ENCODE measurements at regions not wholly inside any gene's neighbourhood (a gene's known extent, or its start where the extent isn't known, plus 50 kb on each side); places are given as distances from the start of the nearest gene placed in this dataset.

DNA sequence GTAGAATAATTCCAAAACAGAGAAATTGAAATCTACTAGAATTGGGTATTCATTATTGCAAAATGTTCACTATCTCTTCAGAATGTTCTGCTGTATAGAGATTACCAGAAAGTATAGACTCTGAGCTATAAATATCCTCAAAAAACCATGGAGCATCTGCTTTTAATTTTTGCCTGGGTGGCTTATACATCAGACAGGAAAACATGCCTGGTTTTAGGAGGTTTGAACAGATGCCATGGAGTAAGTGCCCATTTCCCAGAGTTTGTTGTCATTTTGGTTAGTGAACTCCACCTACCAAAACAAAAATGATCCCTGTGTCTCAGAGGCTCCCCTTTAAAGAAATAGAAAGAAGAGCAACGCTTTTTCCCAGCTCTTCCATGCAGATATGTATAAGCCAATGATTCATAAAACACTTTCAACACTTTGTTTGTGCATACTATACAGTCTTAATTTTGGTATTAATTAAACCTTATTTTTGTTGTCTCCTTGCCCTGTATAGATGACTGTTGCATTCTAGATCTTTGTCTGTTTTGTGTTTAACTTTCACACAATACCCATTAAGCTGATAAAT lies 68.7 kb downstream of the MEPE start:
- Histone ChIP-seq H3K27me3 (ENCODE audit: insufficient read depth, poor library complexity, severe bottlenecking) (peaks cover 6% of the 10 kb centered on the region), H3K4me3 (replicated peaks; ENCODE audit: insufficient read depth, low read length) (no peak overlapping the region), H3K27ac (replicated peaks) (no peak overlapping the region)
- DNase-seq (ENCODE audit: low read depth in 1 of 2, low spot score in 1 of 2): no peak
- TF ChIP-seq GABPA (IDR thresholded peaks at IDR 0.05; ENCODE audit: low read depth) (no peak), SPI1 (IDR thresholded peaks at IDR 0.05; ENCODE audit: borderline replicate concordance, low read depth) (no peak), POLR2AphosphoS5 (IDR thresholded peaks at IDR 0.05; ENCODE audit: low read depth) (no peak)
- TF ChIP-seq, protein P1, sequence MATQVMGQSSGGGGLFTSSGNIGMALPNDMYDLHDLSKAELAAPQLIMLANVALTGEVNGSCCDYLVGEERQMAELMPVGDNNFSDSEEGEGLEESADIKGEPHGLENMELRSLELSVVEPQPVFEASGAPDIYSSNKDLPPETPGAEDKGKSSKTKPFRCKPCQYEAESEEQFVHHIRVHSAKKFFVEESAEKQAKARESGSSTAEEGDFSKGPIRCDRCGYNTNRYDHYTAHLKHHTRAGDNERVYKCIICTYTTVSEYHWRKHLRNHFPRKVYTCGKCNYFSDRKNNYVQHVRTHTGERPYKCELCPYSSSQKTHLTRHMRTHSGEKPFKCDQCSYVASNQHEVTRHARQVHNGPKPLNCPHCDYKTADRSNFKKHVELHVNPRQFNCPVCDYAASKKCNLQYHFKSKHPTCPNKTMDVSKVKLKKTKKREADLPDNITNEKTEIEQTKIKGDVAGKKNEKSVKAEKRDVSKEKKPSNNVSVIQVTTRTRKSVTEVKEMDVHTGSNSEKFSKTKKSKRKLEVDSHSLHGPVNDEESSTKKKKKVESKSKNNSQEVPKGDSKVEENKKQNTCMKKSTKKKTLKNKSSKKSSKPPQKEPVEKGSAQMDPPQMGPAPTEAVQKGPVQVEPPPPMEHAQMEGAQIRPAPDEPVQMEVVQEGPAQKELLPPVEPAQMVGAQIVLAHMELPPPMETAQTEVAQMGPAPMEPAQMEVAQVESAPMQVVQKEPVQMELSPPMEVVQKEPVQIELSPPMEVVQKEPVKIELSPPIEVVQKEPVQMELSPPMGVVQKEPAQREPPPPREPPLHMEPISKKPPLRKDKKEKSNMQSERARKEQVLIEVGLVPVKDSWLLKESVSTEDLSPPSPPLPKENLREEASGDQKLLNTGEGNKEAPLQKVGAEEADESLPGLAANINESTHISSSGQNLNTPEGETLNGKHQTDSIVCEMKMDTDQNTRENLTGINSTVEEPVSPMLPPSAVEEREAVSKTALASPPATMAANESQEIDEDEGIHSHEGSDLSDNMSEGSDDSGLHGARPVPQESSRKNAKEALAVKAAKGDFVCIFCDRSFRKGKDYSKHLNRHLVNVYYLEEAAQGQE (IDR thresholded peaks at IDR 0.05; ENCODE audit: insufficient replicate concordance, low read depth): no peak
- TF ChIP-seq, protein P2, sequence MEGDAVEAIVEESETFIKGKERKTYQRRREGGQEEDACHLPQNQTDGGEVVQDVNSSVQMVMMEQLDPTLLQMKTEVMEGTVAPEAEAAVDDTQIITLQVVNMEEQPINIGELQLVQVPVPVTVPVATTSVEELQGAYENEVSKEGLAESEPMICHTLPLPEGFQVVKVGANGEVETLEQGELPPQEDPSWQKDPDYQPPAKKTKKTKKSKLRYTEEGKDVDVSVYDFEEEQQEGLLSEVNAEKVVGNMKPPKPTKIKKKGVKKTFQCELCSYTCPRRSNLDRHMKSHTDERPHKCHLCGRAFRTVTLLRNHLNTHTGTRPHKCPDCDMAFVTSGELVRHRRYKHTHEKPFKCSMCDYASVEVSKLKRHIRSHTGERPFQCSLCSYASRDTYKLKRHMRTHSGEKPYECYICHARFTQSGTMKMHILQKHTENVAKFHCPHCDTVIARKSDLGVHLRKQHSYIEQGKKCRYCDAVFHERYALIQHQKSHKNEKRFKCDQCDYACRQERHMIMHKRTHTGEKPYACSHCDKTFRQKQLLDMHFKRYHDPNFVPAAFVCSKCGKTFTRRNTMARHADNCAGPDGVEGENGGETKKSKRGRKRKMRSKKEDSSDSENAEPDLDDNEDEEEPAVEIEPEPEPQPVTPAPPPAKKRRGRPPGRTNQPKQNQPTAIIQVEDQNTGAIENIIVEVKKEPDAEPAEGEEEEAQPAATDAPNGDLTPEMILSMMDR (IDR thresholded peaks at IDR 0.05; ENCODE audit: insufficient read depth, low read length): no peak

DNA sequence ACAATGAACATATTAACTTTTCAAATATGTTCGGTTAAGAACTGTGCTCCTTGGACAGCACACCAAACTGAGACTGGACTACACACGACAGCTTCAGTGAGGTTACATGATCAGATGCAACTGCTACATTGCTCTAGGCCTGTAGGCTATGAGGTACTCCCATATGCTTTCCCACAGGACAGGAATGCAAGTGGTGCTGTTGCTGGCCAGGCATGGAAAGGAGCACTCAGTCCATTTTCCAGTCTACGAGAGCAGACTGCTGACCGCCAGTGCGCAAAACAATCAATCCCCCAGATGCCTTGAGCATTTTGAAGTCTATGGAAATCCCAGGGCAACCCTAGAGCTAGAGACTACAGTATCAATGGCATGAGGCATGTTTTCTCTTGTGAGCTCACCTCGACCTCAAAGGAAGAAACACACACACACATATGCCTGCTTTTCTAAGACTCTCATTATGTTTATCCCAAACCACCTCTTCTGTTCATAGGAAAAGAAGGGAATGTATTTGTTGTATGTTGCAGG lies 70.8 kb upstream of the SPP1 start:
- Histone ChIP-seq H3K27me3 (ENCODE audit: insufficient read depth, poor library complexity, severe bottlenecking) (peaks cover 6% of the 10 kb centered on the region), H3K27ac (replicated peaks) (no peak overlapping the region), H3K4me3 (replicated peaks; ENCODE audit: insufficient read depth, low read length) (no peak overlapping the region)
- TF ChIP-seq POLR2AphosphoS5 (IDR thresholded peaks at IDR 0.05; ENCODE audit: low read depth) (no peak), SPI1 (IDR thresholded peaks at IDR 0.05; ENCODE audit: borderline replicate concordance, low read depth) (no peak), GABPA (IDR thresholded peaks at IDR 0.05; ENCODE audit: low read depth) (no peak)
- TF ChIP-seq, protein P1 (IDR thresholded peaks at IDR 0.05; ENCODE audit: insufficient replicate concordance, low read depth): no peak
- TF ChIP-seq, protein P2 (IDR thresholded peaks at IDR 0.05; ENCODE audit: insufficient read depth, low read length): no peak
- DNase-seq (ENCODE audit: low read depth in 1 of 2, low spot score in 1 of 2): no peak

DNA sequence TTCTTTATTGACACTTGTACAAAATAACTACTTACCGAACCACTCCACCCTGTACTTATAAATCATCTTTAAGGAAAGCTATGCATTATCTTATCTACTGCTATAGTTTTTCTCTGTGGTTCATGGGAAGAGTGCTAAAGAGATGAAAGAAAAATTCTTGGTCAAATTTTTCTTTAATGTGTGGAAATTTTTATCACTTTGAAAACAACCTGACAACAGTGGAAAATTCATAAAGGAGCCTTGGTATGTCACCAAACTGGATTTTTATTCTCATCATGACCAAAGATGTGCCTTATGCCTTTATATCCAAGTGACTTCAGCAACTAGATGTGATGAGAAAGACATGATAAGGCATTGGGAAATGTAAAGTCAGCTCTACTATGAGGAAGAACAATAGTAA lies 67.2 kb upstream of the SPP1 start:
- Histone ChIP-seq H3K27me3 (ENCODE audit: insufficient read depth, poor library complexity, severe bottlenecking) (no peaks in the 10 kb centered on the region), H3K4me3 (replicated peaks; ENCODE audit: insufficient read depth, low read length) (no peak overlapping the region), H3K27ac (replicated peaks) (no peak overlapping the region)
- DNase-seq (ENCODE audit: low read depth in 1 of 2, low spot score in 1 of 2): no peak
- TF ChIP-seq, protein P1 (IDR thresholded peaks at IDR 0.05; ENCODE audit: insufficient replicate concordance, low read depth): no peak
- TF ChIP-seq, protein P2 (IDR thresholded peaks at IDR 0.05; ENCODE audit: insufficient read depth, low read length): no peak
- TF ChIP-seq POLR2AphosphoS5 (IDR thresholded peaks at IDR 0.05; ENCODE audit: low read depth) (no peak), GABPA (IDR thresholded peaks at IDR 0.05; ENCODE audit: low read depth) (no peak), SPI1 (IDR thresholded peaks at IDR 0.05; ENCODE audit: borderline replicate concordance, low read depth) (no peak)
